Chondrocyte (in vitro differentiated cells): ENCODE measurements at regions not wholly inside any gene's neighbourhood (a gene's known extent, or its start where the extent isn't known, plus 50 kb on each side); places are given as distances from the start of the nearest gene placed in this dataset.

Experiments used
- DNase-seq: peaks from one replicate; pipeline ENCODE4 v3.0.0; 2021; ENCODE audit warnings: mixed read lengths, low spot score
- H3K27ac Mint-ChIP-seq: one replicate; pipeline ENCODE4 v1.8.0; 2021; ENCODE audit warnings: mild to moderate bottlenecking, moderate library complexity, mixed read lengths; ENCODE audit not compliant: unreplicated experiment
- H3K27me3 Mint-ChIP-seq: 2 replicates; pipeline ENCODE4 v1.8.0; 2021; ENCODE audit warnings: low read depth, mixed read lengths
- H3K36me3 Mint-ChIP-seq: 2 replicates; pipeline ENCODE4 v1.8.0; 2021; ENCODE audit warnings: low read depth, mixed read lengths
- H3K4me1 Mint-ChIP-seq: 2 replicates; pipeline ENCODE4 v1.8.0; 2021; ENCODE audit warnings: low read depth, mild to moderate bottlenecking, mixed read lengths
- H3K4me3 Mint-ChIP-seq: one replicate; pipeline ENCODE4 v1.8.0; 2021; ENCODE audit warnings: mild to moderate bottlenecking, moderate library complexity, mixed read lengths; ENCODE audit not compliant: unreplicated experiment
- H3K9me3 Mint-ChIP-seq: 2 replicates; pipeline ENCODE4 v1.8.0; 2021; ENCODE audit warnings: low read depth, mixed read lengths
- CTCF ChIP-seq: fragments of 200-600 bp; sonication (generic); IDR thresholded peaks from 2 replicates; pipeline ENCODE4 v1.5.0; 2021; ENCODE audit warnings: antibody characterized with exemption, mild to moderate bottlenecking, moderate library complexity

- peaks cover 11% of the 10 kb centered on the region for H3K9me3 Mint-ChIP-seq
- H3K27me3 Mint-ChIP-seq, result peaks cover 2% of the 10 kb centered on the region
- DNase-seq, result no peak
- H3K27ac Mint-ChIP-seq, result no peak overlapping the region
- H3K36me3 Mint-ChIP-seq, result peaks cover 2% of the 10 kb centered on the region
- peaks cover 10% of the 10 kb centered on the region for H3K4me1 Mint-ChIP-seq
- TF ChIP-seq CTCF, result no peak
- no peak overlapping the region for H3K4me3 Mint-ChIP-seq
These were observed 186.9 kb upstream of the PHYHIPL start for GRCh38 chr10:58989486-58990039.

- no peak for TF ChIP-seq CTCF
- peaks cover 2% of the 10 kb centered on the region for H3K27me3 Mint-ChIP-seq
- no peak overlapping the region for H3K27ac Mint-ChIP-seq
- H3K9me3 Mint-ChIP-seq, result peaks cover 11% of the 10 kb centered on the region
- peaks cover 2% of the 10 kb centered on the region for H3K36me3 Mint-ChIP-seq
- DNase-seq, result no peak
- H3K4me3 Mint-ChIP-seq, result no peak overlapping the region
- H3K4me1 Mint-ChIP-seq, result peaks cover 11% of the 10 kb centered on the region
These were observed 185.8 kb upstream of the PHYHIPL start for GRCh38 chr10:58990693-58991092.

- peaks cover 11% of the 10 kb centered on the region for H3K4me1 Mint-ChIP-seq
- DNase-seq, result no peak
- H3K27me3 Mint-ChIP-seq, result no peaks in the 10 kb centered on the region
- TF ChIP-seq CTCF, result no peak
- no peak overlapping the region for H3K27ac Mint-ChIP-seq
- peaks cover 2% of the 10 kb centered on the region for H3K36me3 Mint-ChIP-seq
- peaks cover 11% of the 10 kb centered on the region for H3K9me3 Mint-ChIP-seq
- no peak overlapping the region for H3K4me3 Mint-ChIP-seq
These were observed 184.6 kb upstream of the PHYHIPL start for GRCh38 chr10:58991856-58992255.

- Mint-ChIP-seq H3K27me3 (no peaks in the 10 kb centered on the region), H3K27ac (no peak overlapping the region), H3K36me3 (peaks cover 2% of the 10 kb centered on the region), H3K4me3 (no peak overlapping the region), H3K9me3 (peaks cover 11% of the 10 kb centered on the region), H3K4me1 (peaks cover 17% of the 10 kb centered on the region)
- no peak for TF ChIP-seq CTCF
- no peak for DNase-seq
These were observed 183.5 kb upstream of the PHYHIPL start for GRCh38 chr10:58992830-58993460.

- H3K4me3 Mint-ChIP-seq, result no peak overlapping the region
- H3K27me3 Mint-ChIP-seq, result no peaks in the 10 kb centered on the region
- peaks cover 24% of the 10 kb centered on the region for H3K4me1 Mint-ChIP-seq
- H3K36me3 Mint-ChIP-seq, result peaks cover 2% of the 10 kb centered on the region
- peaks cover 11% of the 10 kb centered on the region for H3K9me3 Mint-ChIP-seq
- no peak for DNase-seq
- TF ChIP-seq CTCF, result no peak
- H3K27ac Mint-ChIP-seq, result no peak overlapping the region
These were observed 182.8 kb upstream of the PHYHIPL start for GRCh38 chr10:58993480-58994221.
